MM.1S (cell line): ENCODE measurements at regions not wholly inside any gene's neighbourhood (a gene's known extent, or its start where the extent isn't known, plus 50 kb on each side); places are given as distances from the start of the nearest gene placed in this dataset.

Source experiments
- EZH2 ChIP-seq: fragments of 300-600 bp; sonication (generic); optimal IDR thresholded peaks from 2 replicates; pipeline ENCODE3; 2017; ENCODE audit warnings: low read depth, mild to moderate bottlenecking, antibody characterized with exemption, low read length, mixed read lengths
- EZH2phosphoT487 ChIP-seq: fragments of 300-600 bp; sonication (generic); IDR thresholded peaks from 2 replicates; pipeline ENCODE4 v1.6.1; 2018; ENCODE audit warnings: antibody characterized with exemption, low read length
- TF ChIP-seq, protein P1 (sequence below): fragments of 300-600 bp; sonication (generic); IDR thresholded peaks from 2 replicates; pipeline ENCODE4 v1.5.1; 2016; ENCODE audit warnings: antibody characterized with exemption, low read length, mixed read lengths

DNA sequence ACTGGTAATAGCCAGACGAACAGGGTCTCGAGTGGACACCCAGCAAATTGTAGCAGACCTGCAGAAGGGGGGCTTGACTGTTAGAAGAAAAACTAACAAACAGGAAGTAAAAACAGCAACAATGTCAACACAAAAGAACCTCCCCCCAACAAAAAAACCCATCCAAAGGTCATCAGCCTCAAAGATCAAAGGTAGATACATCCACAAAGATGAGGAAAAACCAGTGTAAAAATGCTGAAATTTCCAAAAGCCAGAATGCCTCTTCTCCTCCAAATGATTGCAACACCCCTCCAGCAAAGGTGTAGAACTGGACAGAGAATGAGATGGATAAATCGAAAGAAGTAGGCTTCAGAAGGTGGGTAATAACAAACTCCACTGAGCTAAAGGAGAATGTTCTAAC, 313.0 kb upstream of the TEX13C start:
- TF ChIP-seq, protein P1, sequence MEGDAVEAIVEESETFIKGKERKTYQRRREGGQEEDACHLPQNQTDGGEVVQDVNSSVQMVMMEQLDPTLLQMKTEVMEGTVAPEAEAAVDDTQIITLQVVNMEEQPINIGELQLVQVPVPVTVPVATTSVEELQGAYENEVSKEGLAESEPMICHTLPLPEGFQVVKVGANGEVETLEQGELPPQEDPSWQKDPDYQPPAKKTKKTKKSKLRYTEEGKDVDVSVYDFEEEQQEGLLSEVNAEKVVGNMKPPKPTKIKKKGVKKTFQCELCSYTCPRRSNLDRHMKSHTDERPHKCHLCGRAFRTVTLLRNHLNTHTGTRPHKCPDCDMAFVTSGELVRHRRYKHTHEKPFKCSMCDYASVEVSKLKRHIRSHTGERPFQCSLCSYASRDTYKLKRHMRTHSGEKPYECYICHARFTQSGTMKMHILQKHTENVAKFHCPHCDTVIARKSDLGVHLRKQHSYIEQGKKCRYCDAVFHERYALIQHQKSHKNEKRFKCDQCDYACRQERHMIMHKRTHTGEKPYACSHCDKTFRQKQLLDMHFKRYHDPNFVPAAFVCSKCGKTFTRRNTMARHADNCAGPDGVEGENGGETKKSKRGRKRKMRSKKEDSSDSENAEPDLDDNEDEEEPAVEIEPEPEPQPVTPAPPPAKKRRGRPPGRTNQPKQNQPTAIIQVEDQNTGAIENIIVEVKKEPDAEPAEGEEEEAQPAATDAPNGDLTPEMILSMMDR, result no peak
- no peak for TF ChIP-seq EZH2phosphoT487
- no peak for TF ChIP-seq EZH2
